GM19043 (cell line): ENCODE measurements at regions not wholly inside any gene's neighbourhood (a gene's known extent, or its start where the extent isn't known, plus 50 kb on each side); places are given as distances from the start of the nearest gene placed in this dataset.

ENCODE experiments used
- ATAC-seq: cut with Tn5 transposase; IDR thresholded peaks from one replicate; pipeline ENCODE4 v1.9.1; 2021; ENCODE audit warnings: low read depth; ENCODE audit not compliant: unreplicated experiment

- no peak for ATAC-seq
Measured at GRCh38 chr1:90413519-90413918, 303.6 kb downstream of the BARHL2 start.

- no peak for ATAC-seq
Measured at GRCh38 chr1:90412563-90412962, 304.5 kb downstream of the BARHL2 start.

- ATAC-seq, result no peak
Measured at GRCh38 chr1:90411185-90411584, 305.9 kb downstream of the BARHL2 start.

GRCh38 chr1:90407737-90408136 is 309.4 kb downstream of the BARHL2 start:
- no peak for ATAC-seq

- no peak for ATAC-seq
Measured at GRCh38 chr1:90405726-90406125, 311.4 kb downstream of the BARHL2 start.

- no peak for ATAC-seq
Measured at GRCh38 chr1:90402893-90403849, 313.9 kb downstream of the BARHL2 start.

- ATAC-seq, result no peak
Measured at GRCh38 chr1:90400131-90400530, 317.0 kb downstream of the BARHL2 start.

- no peak for ATAC-seq
Measured at GRCh38 chr1:90396917-90397316, 320.2 kb downstream of the BARHL2 start.

- no peak for ATAC-seq
Measured at GRCh38 chr1:90394247-90394646, 322.9 kb downstream of the BARHL2 start.

- ATAC-seq, result no peak
Measured at GRCh38 chr1:90393025-90393424, 324.1 kb downstream of the BARHL2 start.

GRCh38 chr1:90391126-90391525 is 326.0 kb downstream of the BARHL2 start:
- ATAC-seq, result no peak

- ATAC-seq, result no peak
Measured at GRCh38 chr1:90387805-90388204, 329.3 kb downstream of the BARHL2 start.

GRCh38 chr1:90386899-90387720 is 330.0 kb downstream of the BARHL2 start:
- ATAC-seq, result no peak

- ATAC-seq, result no peak
Measured at GRCh38 chr1:90384193-90384592, 332.9 kb downstream of the BARHL2 start.

- no peak for ATAC-seq
Measured at GRCh38 chr1:90382161-90382560, 334.9 kb downstream of the BARHL2 start.

GRCh38 chr1:90381598-90381997 is 335.5 kb downstream of the BARHL2 start:
- ATAC-seq, result no peak

- ATAC-seq, result no peak
Measured at GRCh38 chr1:90371448-90371813, 345.7 kb downstream of the BARHL2 start.

- ATAC-seq, result no peak
Measured at GRCh38 chr1:90370686-90371447, 346.2 kb downstream of the BARHL2 start.

- ATAC-seq, result no peak
Measured at GRCh38 chr1:90362163-90362562, 354.9 kb downstream of the BARHL2 start.

- no peak for ATAC-seq
Measured at GRCh38 chr1:90361026-90361425, 356.1 kb downstream of the BARHL2 start.

- no peak for ATAC-seq
Measured at GRCh38 chr1:90359994-90360393, 357.1 kb downstream of the BARHL2 start.
